H9 (cell line): ENCODE measurements at regions not wholly inside any gene's neighbourhood (a gene's known extent, or its start where the extent isn't known, plus 50 kb on each side); places are given as distances from the start of the nearest gene placed in this dataset.

Experiments
- DNase-seq: peaks from one replicate; pipeline ENCODE4 v3.0.0-alpha.2; 2017
- H2AFZ ChIP-seq: one replicate; pipeline ENCODE4 v1.6.1; 2013; ENCODE audit warnings: mild to moderate bottlenecking, low read length, control low read depth, moderate library complexity
- H2AK5ac ChIP-seq: 2 replicates; pipeline ENCODE4 v1.6.1; 2013; ENCODE audit warnings: low read length, control low read depth, mixed read lengths; ENCODE audit not compliant: insufficient read length
- H2BK120ac ChIP-seq: one replicate; pipeline ENCODE4 v1.6.1; 2013; ENCODE audit warnings: low read depth, mild to moderate bottlenecking, low read length, control low read depth, inconsistent platforms; ENCODE audit not compliant: poor library complexity, severe bottlenecking
- H2BK12ac ChIP-seq: 2 replicates; pipeline ENCODE4 v1.6.1; 2013; ENCODE audit warnings: low read length, control low read depth, mixed read lengths, low read depth; ENCODE audit not compliant: insufficient read length
- H2BK15ac ChIP-seq: 2 replicates; pipeline ENCODE4 v1.6.1; 2013; ENCODE audit warnings: low read depth, low read length, control low read depth
- H2BK20ac ChIP-seq: one replicate; pipeline ENCODE4 v1.6.1; 2013; ENCODE audit warnings: low read depth, mild to moderate bottlenecking, low read length, control low read depth, inconsistent platforms; ENCODE audit not compliant: poor library complexity, severe bottlenecking
- H2BK5ac ChIP-seq: 2 replicates; pipeline ENCODE4 v1.6.1; 2013; ENCODE audit warnings: low read length, control low read depth, mixed read lengths; ENCODE audit not compliant: insufficient read length
- H3K14ac ChIP-seq: 2 replicates; pipeline ENCODE4 v1.6.1; 2013; ENCODE audit warnings: low read length, control low read depth; ENCODE audit not compliant: insufficient read depth
- H3K18ac ChIP-seq: 2 replicates; pipeline ENCODE4 v1.6.1; 2013; ENCODE audit warnings: low read depth, mild to moderate bottlenecking, mixed read lengths, low read length, control low read depth; ENCODE audit not compliant: insufficient read length
- H3K23ac ChIP-seq: 2 replicates; pipeline ENCODE4 v1.6.1; 2013; ENCODE audit warnings: low read length, control low read depth, mixed read lengths, low read depth; ENCODE audit not compliant: insufficient read length
- H3K23me2 ChIP-seq: 2 replicates; pipeline ENCODE4 v1.6.1; 2013; ENCODE audit warnings: low read depth, mild to moderate bottlenecking, mixed read lengths, low read length, control low read depth; ENCODE audit not compliant: insufficient read length, poor library complexity, severe bottlenecking
- H3K27ac ChIP-seq: 2 replicates; pipeline ENCODE4 v1.5.1; 2013; ENCODE audit warnings: low read length, control low read depth, mixed read lengths, low read depth; ENCODE audit not compliant: insufficient read length
- H3K27me3 ChIP-seq: 2 replicates; pipeline ENCODE4 v1.6.1; 2013; ENCODE audit warnings: low read length, control low read depth, inconsistent platforms; ENCODE audit not compliant: insufficient read depth
- H3K4ac ChIP-seq: 2 replicates; pipeline ENCODE4 v1.6.1; 2013; ENCODE audit warnings: low read depth, mild to moderate bottlenecking, control low read depth, inconsistent platforms, low read length, moderate library complexity
- H3K4me1 ChIP-seq: 2 replicates; pipeline ENCODE4 v1.6.1; 2013; ENCODE audit warnings: low read length, control low read depth, inconsistent platforms; ENCODE audit not compliant: insufficient read depth
- H3K4me2 ChIP-seq: 2 replicates; pipeline ENCODE4 v1.6.1; 2013; ENCODE audit warnings: low read length, control low read depth, mixed read lengths; ENCODE audit not compliant: insufficient read length, insufficient read depth
- H3K56ac ChIP-seq: 2 replicates; pipeline ENCODE4 v1.6.1; 2013; ENCODE audit warnings: low read depth, mild to moderate bottlenecking, mixed read lengths, low read length, control low read depth; ENCODE audit not compliant: insufficient read length
- H3K79me1 ChIP-seq: 2 replicates; pipeline ENCODE4 v1.6.1; 2013; ENCODE audit warnings: low read depth, mild to moderate bottlenecking, moderate library complexity, low read length, control low read depth, inconsistent platforms; ENCODE audit not compliant: insufficient read depth, poor library complexity, severe bottlenecking
- H3K79me2 ChIP-seq: 2 replicates; pipeline ENCODE4 v1.6.1; 2013; ENCODE audit warnings: low read length, control low read depth, inconsistent platforms; ENCODE audit not compliant: insufficient read depth
- H3K9ac ChIP-seq: 2 replicates; pipeline ENCODE4 v1.6.1; 2013; ENCODE audit warnings: low read length, control low read depth, mixed read lengths; ENCODE audit not compliant: insufficient read length; ENCODE audit errors: extremely low read depth
- H3K9me3 ChIP-seq: one replicate; pipeline ENCODE4 v1.6.1; 2013; ENCODE audit warnings: low read depth, low read length, inconsistent platforms; ENCODE audit not compliant: control insufficient read depth
- H3T11ph ChIP-seq: one replicate; pipeline ENCODE4 v1.6.1; 2013; ENCODE audit warnings: mild to moderate bottlenecking, low read length, control low read depth, inconsistent platforms
- H4K20me1 ChIP-seq: one replicate; pipeline ENCODE4 v1.6.1; 2013; ENCODE audit not compliant: control insufficient read depth, insufficient read length, insufficient read depth
- H4K5ac ChIP-seq: 2 replicates; pipeline ENCODE4 v1.6.1; 2013; ENCODE audit warnings: low read depth, mild to moderate bottlenecking, mixed read lengths, low read length, control low read depth; ENCODE audit not compliant: insufficient read length
- H4K8ac ChIP-seq: replicated peaks from 2 replicates; pipeline ENCODE4 v1.6.1; 2013; ENCODE audit warnings: low read length, control low read depth, mixed read lengths, low read depth; ENCODE audit not compliant: insufficient read length
- H4K91ac ChIP-seq: 2 replicates; pipeline ENCODE4 v1.6.1; 2013; ENCODE audit warnings: low read depth, mild to moderate bottlenecking, moderate library complexity, mixed read lengths, low read length, control low read depth; ENCODE audit not compliant: insufficient read length
- H3K27ac Mint-ChIP-seq, 3 experiments: 2 replicates in 2 of 3; 3 replicates in 1 of 3; pipeline ENCODE4 v1.8.0; 2020 to 2021; ENCODE audit warnings: mixed read lengths in 3 of 3, mild to moderate bottlenecking in 1 of 3, moderate library complexity in 1 of 3
- H3K27me3 Mint-ChIP-seq: 2 replicates; pipeline ENCODE4 v1.8.0; 2021; ENCODE audit warnings: low read depth, mild to moderate bottlenecking, moderate library complexity, mixed read lengths
- H3K36me3 Mint-ChIP-seq, 3 experiments: 2 replicates in 2 of 3; 3 replicates in 1 of 3; pipeline ENCODE4 v1.8.0; 2020 to 2021; ENCODE audit warnings: low read depth in 3 of 3, mixed read lengths in 3 of 3; ENCODE audit not compliant: insufficient read depth in 1 of 3
- H3K4me1 Mint-ChIP-seq, 2 experiments: 2 replicates each; pipeline ENCODE4 v1.8.0; 2020; ENCODE audit warnings: mixed read lengths in 2 of 2
- H3K4me3 Mint-ChIP-seq, 2 experiments: 2 replicates in 1 of 2; 3 replicates in 1 of 2; pipeline ENCODE4 v1.8.0; 2020 to 2021; ENCODE audit warnings: mild to moderate bottlenecking in 2 of 2, mixed read lengths in 2 of 2, moderate library complexity in 1 of 2
- H3K9me3 Mint-ChIP-seq, 2 experiments: 2 replicates in 1 of 2; 3 replicates in 1 of 2; pipeline ENCODE4 v1.8.0; 2020; ENCODE audit warnings: mild to moderate bottlenecking in 2 of 2, mixed read lengths in 2 of 2, moderate library complexity in 1 of 2
- WGBS: extraction: QIAGEN DNeasy Blood & Tissue Kit; methylation state at CpG from one replicate; pipeline ENCODE4 v1.1.7; 2013; ENCODE audit warnings: missing lambda C conversion rate, low lambda C conversion rate, mixed read lengths; ENCODE audit not compliant: insufficient read length; ENCODE audit errors: extremely low coverage; 5-methylcytosine and 5-hydroxymethylcytosine counted together
- TF ChIP-seq, protein P1 (sequence below): fragments of 200-600 bp; sonication (generic); conservative IDR thresholded peaks from 3 replicates; pipeline ENCODE4 v1.8.0; 2021; ENCODE audit warnings: antibody characterized with exemption, mild to moderate bottlenecking

DNA sequence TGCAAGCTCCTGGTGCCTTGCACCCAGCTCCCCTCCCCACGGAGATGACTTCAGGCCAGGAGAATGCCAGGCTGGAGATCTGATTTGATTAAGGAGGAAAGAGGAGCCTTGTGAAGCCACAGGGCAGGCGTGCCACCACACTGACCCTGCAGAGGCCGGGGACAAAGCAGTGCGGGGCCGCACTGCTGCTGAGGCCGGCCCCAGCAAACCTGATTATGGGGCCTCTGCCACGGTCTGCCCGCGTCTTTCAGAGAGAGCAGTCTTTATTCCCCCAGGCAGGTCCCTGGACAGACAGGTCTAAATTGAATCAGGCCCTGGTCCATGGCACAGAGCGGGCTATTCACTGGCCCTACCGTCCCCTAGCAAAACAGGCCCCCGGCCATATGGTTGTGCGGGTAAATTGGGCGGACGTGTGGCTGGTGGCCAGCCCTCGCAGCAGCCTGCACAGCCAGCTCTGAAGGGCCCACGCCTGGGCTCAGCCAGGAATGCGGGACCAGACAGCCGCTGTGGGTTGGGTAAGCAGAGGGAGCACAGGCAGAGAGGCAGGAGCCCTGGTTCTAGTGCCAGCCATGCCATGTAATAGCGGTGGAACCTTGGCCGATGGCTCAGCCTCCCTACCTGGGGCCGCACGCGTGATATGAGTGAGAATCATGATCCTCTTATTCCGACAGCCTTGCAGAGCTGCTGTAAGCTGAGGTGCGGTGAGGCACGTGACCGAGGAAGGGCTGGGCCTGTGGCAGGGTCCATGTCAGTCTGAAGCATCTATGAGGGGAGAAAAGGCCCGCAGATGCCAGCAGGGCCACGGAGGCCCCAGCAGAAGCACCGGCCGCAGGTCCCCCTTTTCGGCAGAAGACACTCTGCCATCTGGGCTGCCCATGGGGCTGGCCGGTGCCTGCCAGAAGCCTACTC lies 97.3 kb upstream of the MYCN start:
- H3K9me3 ChIP-seq: no peaks in the 10 kb centered on the region
- H3K27ac Mint-ChIP-seq: no peak overlapping the region
- H4K91ac ChIP-seq: no peak overlapping the region
- H3K36me3 Mint-ChIP-seq: no peaks in the 10 kb centered on the region; a peak in 1 of 7 replicates
- peaks cover 0 to 10% of the 10 kb centered on the region in 2 experiments; a peak in 3 of 4 replicates for H3K4me1 Mint-ChIP-seq
- no peak overlapping the region for H3K23ac ChIP-seq
- DNase-seq: no peak
- no peaks in the 10 kb centered on the region for H3K27me3 ChIP-seq
- no peak overlapping the region for H2AK5ac ChIP-seq
- H2BK15ac ChIP-seq: no peak overlapping the region
- no peak overlapping the region for H3K4me3 Mint-ChIP-seq
- H3K4me2 ChIP-seq: no peak overlapping the region
- H3K9ac ChIP-seq: no peak overlapping the region
- no CpG with 5 or more reads among the region's 34 CpGs for WGBS
- H2BK20ac ChIP-seq: no peak overlapping the region
- TF ChIP-seq, protein P1, sequence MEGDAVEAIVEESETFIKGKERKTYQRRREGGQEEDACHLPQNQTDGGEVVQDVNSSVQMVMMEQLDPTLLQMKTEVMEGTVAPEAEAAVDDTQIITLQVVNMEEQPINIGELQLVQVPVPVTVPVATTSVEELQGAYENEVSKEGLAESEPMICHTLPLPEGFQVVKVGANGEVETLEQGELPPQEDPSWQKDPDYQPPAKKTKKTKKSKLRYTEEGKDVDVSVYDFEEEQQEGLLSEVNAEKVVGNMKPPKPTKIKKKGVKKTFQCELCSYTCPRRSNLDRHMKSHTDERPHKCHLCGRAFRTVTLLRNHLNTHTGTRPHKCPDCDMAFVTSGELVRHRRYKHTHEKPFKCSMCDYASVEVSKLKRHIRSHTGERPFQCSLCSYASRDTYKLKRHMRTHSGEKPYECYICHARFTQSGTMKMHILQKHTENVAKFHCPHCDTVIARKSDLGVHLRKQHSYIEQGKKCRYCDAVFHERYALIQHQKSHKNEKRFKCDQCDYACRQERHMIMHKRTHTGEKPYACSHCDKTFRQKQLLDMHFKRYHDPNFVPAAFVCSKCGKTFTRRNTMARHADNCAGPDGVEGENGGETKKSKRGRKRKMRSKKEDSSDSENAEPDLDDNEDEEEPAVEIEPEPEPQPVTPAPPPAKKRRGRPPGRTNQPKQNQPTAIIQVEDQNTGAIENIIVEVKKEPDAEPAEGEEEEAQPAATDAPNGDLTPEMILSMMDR: no peak
- no peak overlapping the region for H2AFZ ChIP-seq
- no peak overlapping the region for H3K56ac ChIP-seq
- no peak overlapping the region for H2BK120ac ChIP-seq
- no peaks in the 10 kb centered on the region for H3K79me2 ChIP-seq
- no peak overlapping the region for H4K5ac ChIP-seq
- H3K4me1 ChIP-seq: no peaks in the 10 kb centered on the region
- no peak overlapping the region for H3K14ac ChIP-seq
- no peaks in the 10 kb centered on the region for H3K23me2 ChIP-seq
- H3K27ac ChIP-seq: no peak overlapping the region
- H3K27me3 Mint-ChIP-seq: no peaks in the 10 kb centered on the region; the same call in 1 of the 2 replicates
- no peaks in the 10 kb centered on the region for H3K79me1 ChIP-seq
- no peak overlapping the region for H4K8ac ChIP-seq
- no peak overlapping the region for H2BK12ac ChIP-seq
- H3T11ph ChIP-seq: no peak overlapping the region
- H3K4ac ChIP-seq: no peak overlapping the region
- no peak overlapping the region for H3K18ac ChIP-seq
- H2BK5ac ChIP-seq: no peak overlapping the region
- no peaks in the 10 kb centered on the region; a peak in 1 of 5 replicates for H3K9me3 Mint-ChIP-seq
- H4K20me1 ChIP-seq: no peaks in the 10 kb centered on the region
